ENCODE measurements at regions not wholly inside any gene's neighbourhood (a gene's known extent, or its start where the extent isn't known, plus 50 kb on each side); places are given as distances from the start of the nearest gene placed in this dataset.

GRCh38 chr21:23155281-23155680 is 2157.1 kb downstream of the NCAM2 start:
- DNase-seq (ENCODE audit: low read depth, low spot score) = no peak

- no peak for DNase-seq (ENCODE audit: low read depth, low spot score)
Measured at GRCh38 chr21:23160914-23161313, 2162.7 kb downstream of the NCAM2 start.

GRCh38 chr21:23162198-23162946 is 2164.2 kb downstream of the NCAM2 start:
- DNase-seq (ENCODE audit: low read depth, low spot score) = peak; percentile 26
